Adrenal gland (tissue), 9 donors: ENCODE measurements at regions not wholly inside any gene's neighbourhood (a gene's known extent, or its start where the extent isn't known, plus 50 kb on each side); places are given as distances from the start of the nearest gene placed in this dataset.

Experiments used
- DNase-seq, 7 donors: peaks; one replicate each; pipeline ENCODE4 v3.0.0-alpha.2; 2019 to 2020
- H3K27ac ChIP-seq, 5 donors: fragments of 200-600 bp; sonication (generic) in 4 of 5; 1 replicate in 3 of 5; 2 replicates in 2 of 5; pipeline versions ENCODE4 v1.5.1 to v1.8.0; 2016 to 2020; ENCODE audit warnings: mild to moderate bottlenecking in 1 of 5
- H3K27me3 ChIP-seq: fragments of 200-600 bp; 2 replicates; pipeline ENCODE4 v1.8.0; 2021
- H3K36me3 ChIP-seq, 2 donors: fragments of 200-600 bp; replicated peaks in 1 of 2; 1 replicate in 1 of 2; 2 replicates in 1 of 2; pipeline versions ENCODE4 v1.5.1 to v1.8.0; 2018 to 2022
- H3K4me1 ChIP-seq, 2 donors: fragments of 200-600 bp; replicated peaks in 1 of 2; 1 replicate in 1 of 2; 2 replicates in 1 of 2; pipeline versions ENCODE4 v1.5.1 to v1.8.0; 2018 to 2021
- H3K4me3 ChIP-seq, 4 donors: fragments of 200-600 bp; sonication (generic) in 3 of 4; one replicate each; pipeline ENCODE4 v1.5.1; 2016 to 2018
- H3K9me3 ChIP-seq, 3 donors: fragments of 200-600 bp; sonication (generic) in 1 of 3; replicated peaks in 1 of 3; 1 replicate in 2 of 3; 2 replicates in 1 of 3; pipeline versions ENCODE4 v1.5.1 to v1.8.0; 2016 to 2021
- CTCF ChIP-seq, 6 experiments: fragments of 450-650 bp in 4 of 6; fragments of 200-600 bp in 2 of 6; sonication (generic) in 1 of 6; IDR thresholded peaks; 1 replicate in 5 of 6; 2 replicates in 1 of 6; pipeline versions ENCODE4 v1.5.1 to v1.8.0; 2016 to 2021; ENCODE audit warnings: antibody characterized with exemption in 6 of 6, mild to moderate bottlenecking in 2 of 6, moderate library complexity in 1 of 6
- POLR2A ChIP-seq, 2 donors: fragments of 450-650 bp; IDR thresholded peaks; one replicate each; pipeline ENCODE4 v1.6.1; 2017; ENCODE audit warnings: antibody characterized with exemption in 2 of 2, mild to moderate bottlenecking in 2 of 2, moderate library complexity in 1 of 2
- WGBS, 4 donors: extraction: QIAGEN DNeasy Blood & Tissue Kit in 2 of 4; methylation state at CpG; one replicate each; pipeline versions ENCODE4 v1.1.5 to v1.1.7; 2013 to 2017; 5-methylcytosine and 5-hydroxymethylcytosine counted together
- intact Hi-C, 2 donors: fragments of 100-400 bp; cut with DNase I; formaldehyde crosslinking; loops; one replicate each; pipeline versions ENCODE4 v1.14.1 to v1.15.0; 2022 to 2023
- donor health status: healthy with polysubstance abuse.
- donor health status: Bipolar disorder and iron deficiency.
- donor health status: DM: yes; HTN: yes; CAD: no.
- donor health status: DM: no; HTN: no; CAD: no.
- donor health status: DM: no; HTN: no; CAD: no.

- 57 to 70% (median 59%) methylated on average over 2 of the region's 2 CpGs for WGBS, 4 donors
- Histone ChIP-seq H3K4me1 (no peaks in the 10 kb centered on the region), H3K27ac (no peak overlapping the region), H3K27me3 (no peaks in the 10 kb centered on the region), H3K4me3 (no peak overlapping the region), H3K9me3 (no peaks in the 10 kb centered on the region), H3K36me3 (no peaks in the 10 kb centered on the region)
- DNase-seq: no peak
- intact Hi-C loops: no loop called here
- TF ChIP-seq POLR2A (IDR thresholded peaks at IDR 0.05): no peak
- no peak for TF ChIP-seq CTCF (IDR thresholded peaks at IDR 0.05)
Observed at GRCh38 chr6:50214937-50215336, 165.2 kb upstream of the DEFB112 start.

- Histone ChIP-seq H3K27me3 (no peaks in the 10 kb centered on the region), H3K27ac (no peak overlapping the region), H3K4me3 (no peak overlapping the region), H3K9me3 (no peaks in the 10 kb centered on the region), H3K36me3 (no peaks in the 10 kb centered on the region), H3K4me1 (no peaks in the 10 kb centered on the region)
- DNase-seq: no peak
- intact Hi-C loops: no loop called here
- no peak for TF ChIP-seq POLR2A (IDR thresholded peaks at IDR 0.05)
- no peak for TF ChIP-seq CTCF (IDR thresholded peaks at IDR 0.05)
- WGBS, 4 donors: 71 to 85% (median 83%) methylated on average over 3 of the region's 3 CpGs
Observed at GRCh38 chr6:50217841-50218240, 168.1 kb upstream of the DEFB112 start.

- Histone ChIP-seq H3K9me3 (no peaks in the 10 kb centered on the region), H3K36me3 (no peaks in the 10 kb centered on the region), H3K4me3 (no peak overlapping the region), H3K27me3 (no peaks in the 10 kb centered on the region), H3K27ac (no peak overlapping the region), H3K4me1 (no peaks in the 10 kb centered on the region)
- no peak for TF ChIP-seq POLR2A (IDR thresholded peaks at IDR 0.05)
- TF ChIP-seq CTCF (IDR thresholded peaks at IDR 0.05): no peak
- DNase-seq: no peak
- intact Hi-C loops: no loop called here
Observed at GRCh38 chr6:50236164-50236563, 186.4 kb upstream of the DEFB112 start.

- Histone ChIP-seq H3K4me1 (no peaks in the 10 kb centered on the region), H3K27me3 (no peaks in the 10 kb centered on the region), H3K9me3 (no peaks in the 10 kb centered on the region), H3K27ac (no peak overlapping the region), H3K36me3 (no peaks in the 10 kb centered on the region), H3K4me3 (no peak overlapping the region)
- TF ChIP-seq POLR2A (IDR thresholded peaks at IDR 0.05) (no peak), CTCF (IDR thresholded peaks at IDR 0.05) (no peak)
- WGBS, 4 donors: 92 to 96% (median 95%) methylated on average over 9 to 14 of the region's 14 CpGs
- intact Hi-C loops: no loop called here
- no peak for DNase-seq
Observed at GRCh38 chr6:50239853-50240252, 190.1 kb upstream of the DEFB112 start.
